WTC11 (cell line): ENCODE measurements at regions not wholly inside any gene's neighbourhood (a gene's known extent, or its start where the extent isn't known, plus 50 kb on each side); places are given as distances from the start of the nearest gene placed in this dataset.

ENCODE experiments used
- ETV6 ChIP-seq: sonication (generic); formaldehyde crosslinking; IDR thresholded peaks from 2 replicates; pipeline ENCODE4 v1.8.1; 2022; ENCODE audit warnings: mild to moderate bottlenecking, missing genetic modification reagents
- TCF7 ChIP-seq: sonication (generic); formaldehyde crosslinking; IDR thresholded peaks from 2 replicates; pipeline ENCODE4 v1.8.0; 2022; ENCODE audit warnings: mild to moderate bottlenecking, low read depth, missing genetic modification reagents, moderate library complexity
- ZNF219 ChIP-seq: sonication (generic); formaldehyde crosslinking; IDR thresholded peaks from 2 replicates; pipeline ENCODE4 v1.8.0; 2023; ENCODE audit warnings: missing genetic modification reagents, mild to moderate bottlenecking, borderline replicate concordance
- TF ChIP-seq, protein P1 (sequence below): fragments of 200-600 bp; IDR thresholded peaks from 2 replicates; pipeline ENCODE4 v1.8.0; 2022; ENCODE audit warnings: antibody characterized with exemption
- TF ChIP-seq, protein P2 (sequence below): sonication (generic); formaldehyde crosslinking; IDR thresholded peaks from 2 replicates; pipeline ENCODE4 v1.8.1; 2022; ENCODE audit warnings: low read depth, missing genetic modification reagents, borderline replicate concordance

DNA sequence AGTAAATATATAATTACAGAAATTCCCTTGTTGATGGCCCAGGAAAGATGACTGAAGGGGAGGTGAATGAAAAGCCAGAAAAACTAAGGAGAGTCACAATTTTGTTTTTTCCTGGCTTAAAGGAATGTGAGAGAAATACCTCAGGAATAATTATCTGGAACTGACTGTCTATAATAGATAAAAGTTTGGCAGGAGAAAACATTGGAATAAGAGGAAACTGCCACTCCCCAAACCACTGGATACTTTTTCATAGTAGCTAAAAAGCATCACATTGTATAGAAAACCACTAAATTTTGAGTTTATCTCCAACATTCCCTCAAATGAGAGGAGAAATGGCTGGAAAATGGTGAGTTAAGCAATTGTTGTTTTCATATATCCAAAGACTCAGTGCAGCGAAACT lies 326.0 kb downstream of the NPR3 start:
- TF ChIP-seq, protein P1, sequence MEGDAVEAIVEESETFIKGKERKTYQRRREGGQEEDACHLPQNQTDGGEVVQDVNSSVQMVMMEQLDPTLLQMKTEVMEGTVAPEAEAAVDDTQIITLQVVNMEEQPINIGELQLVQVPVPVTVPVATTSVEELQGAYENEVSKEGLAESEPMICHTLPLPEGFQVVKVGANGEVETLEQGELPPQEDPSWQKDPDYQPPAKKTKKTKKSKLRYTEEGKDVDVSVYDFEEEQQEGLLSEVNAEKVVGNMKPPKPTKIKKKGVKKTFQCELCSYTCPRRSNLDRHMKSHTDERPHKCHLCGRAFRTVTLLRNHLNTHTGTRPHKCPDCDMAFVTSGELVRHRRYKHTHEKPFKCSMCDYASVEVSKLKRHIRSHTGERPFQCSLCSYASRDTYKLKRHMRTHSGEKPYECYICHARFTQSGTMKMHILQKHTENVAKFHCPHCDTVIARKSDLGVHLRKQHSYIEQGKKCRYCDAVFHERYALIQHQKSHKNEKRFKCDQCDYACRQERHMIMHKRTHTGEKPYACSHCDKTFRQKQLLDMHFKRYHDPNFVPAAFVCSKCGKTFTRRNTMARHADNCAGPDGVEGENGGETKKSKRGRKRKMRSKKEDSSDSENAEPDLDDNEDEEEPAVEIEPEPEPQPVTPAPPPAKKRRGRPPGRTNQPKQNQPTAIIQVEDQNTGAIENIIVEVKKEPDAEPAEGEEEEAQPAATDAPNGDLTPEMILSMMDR, result no peak
- TF ChIP-seq ZNF219 (CRISPR knock-in tag) (no peak), ETV6 (CRISPR knock-in tag) (no peak), TCF7 (CRISPR knock-in tag) (no peak)
- TF ChIP-seq, protein P2, sequence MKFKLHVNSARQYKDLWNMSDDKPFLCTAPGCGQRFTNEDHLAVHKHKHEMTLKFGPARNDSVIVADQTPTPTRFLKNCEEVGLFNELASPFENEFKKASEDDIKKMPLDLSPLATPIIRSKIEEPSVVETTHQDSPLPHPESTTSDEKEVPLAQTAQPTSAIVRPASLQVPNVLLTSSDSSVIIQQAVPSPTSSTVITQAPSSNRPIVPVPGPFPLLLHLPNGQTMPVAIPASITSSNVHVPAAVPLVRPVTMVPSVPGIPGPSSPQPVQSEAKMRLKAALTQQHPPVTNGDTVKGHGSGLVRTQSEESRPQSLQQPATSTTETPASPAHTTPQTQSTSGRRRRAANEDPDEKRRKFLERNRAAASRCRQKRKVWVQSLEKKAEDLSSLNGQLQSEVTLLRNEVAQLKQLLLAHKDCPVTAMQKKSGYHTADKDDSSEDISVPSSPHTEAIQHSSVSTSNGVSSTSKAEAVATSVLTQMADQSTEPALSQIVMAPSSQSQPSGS (CRISPR knock-in tag), result no peak
